Mesothelial cell of epicardium (in vitro differentiated cells): ENCODE measurements at regions not wholly inside any gene's neighbourhood (a gene's known extent, or its start where the extent isn't known, plus 50 kb on each side); places are given as distances from the start of the nearest gene placed in this dataset.
"Not testable (repeated sequence)": the region's sequence is repeated elsewhere in the genome, so short reads cannot be mapped to it uniquely, and the experiment has no call there.

Experiments used
- DNase-seq, 2 experiments: peaks; one replicate each; pipeline ENCODE4 v3.0.0; 2021; ENCODE audit warnings: low spot score in 2 of 2; ENCODE audit not compliant: unreplicated experiment in 2 of 2
- H3K27ac Mint-ChIP-seq: 2 replicates; pipeline ENCODE4 v1.8.0; 2021; ENCODE audit warnings: mixed read lengths
- H3K27me3 Mint-ChIP-seq: 2 replicates; pipeline ENCODE4 v1.8.0; 2021; ENCODE audit warnings: low read depth, mixed read lengths
- H3K36me3 Mint-ChIP-seq: 2 replicates; pipeline ENCODE4 v1.8.0; 2021; ENCODE audit warnings: mixed read lengths
- H3K4me1 Mint-ChIP-seq: 2 replicates; pipeline ENCODE4 v1.8.0; 2021; ENCODE audit warnings: mixed read lengths
- H3K4me3 Mint-ChIP-seq: 2 replicates; pipeline ENCODE4 v1.8.0; 2021; ENCODE audit warnings: mild to moderate bottlenecking, moderate library complexity, mixed read lengths
- H3K9me3 Mint-ChIP-seq: 2 replicates; pipeline ENCODE4 v1.8.0; 2021; ENCODE audit warnings: mixed read lengths
- CTCF ChIP-seq: fragments of 200-600 bp; sonication (generic); IDR thresholded peaks from one replicate; pipeline ENCODE4 v1.5.0; 2021; ENCODE audit warnings: antibody characterized with exemption; ENCODE audit not compliant: unreplicated experiment

DNA sequence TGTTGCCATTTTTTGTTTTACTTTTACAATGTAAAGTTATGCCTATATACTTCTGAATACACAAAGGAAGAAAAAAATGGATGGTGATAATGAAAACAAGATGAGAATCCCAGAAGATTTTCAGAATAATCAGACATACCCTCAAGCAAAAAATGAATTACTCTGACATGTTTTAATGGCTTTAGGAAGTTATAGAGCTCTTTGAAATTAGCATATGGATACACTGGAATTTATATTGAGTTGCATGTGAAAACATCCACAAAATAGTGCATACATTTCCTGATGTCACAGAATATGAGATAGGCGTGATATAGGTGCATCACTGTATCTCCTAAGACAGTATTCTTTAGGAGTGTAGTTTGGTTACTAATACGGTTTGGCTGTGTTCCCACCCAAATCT lies 351.3 kb downstream of the SLC7A11 start:
- TF ChIP-seq CTCF: no peak
- no peak overlapping the region for H3K27ac Mint-ChIP-seq
- H3K9me3 Mint-ChIP-seq: peaks cover 27% of the 10 kb centered on the region
- peaks cover 8% of the 10 kb centered on the region for H3K4me1 Mint-ChIP-seq
- H3K27me3 Mint-ChIP-seq: no peaks in the 10 kb centered on the region
- H3K36me3 Mint-ChIP-seq: no peaks in the 10 kb centered on the region
- H3K4me3 Mint-ChIP-seq: no peak overlapping the region
- no peak for DNase-seq

- H3K36me3 Mint-ChIP-seq: peaks cover 4% of the 10 kb centered on the region
- H3K27ac Mint-ChIP-seq: peak overlapping the region; percentile 15
- peaks cover 4% of the 10 kb centered on the region for H3K4me1 Mint-ChIP-seq
- H3K4me3 Mint-ChIP-seq: no peak overlapping the region
- TF ChIP-seq CTCF: no peak
- H3K27me3 Mint-ChIP-seq: no peaks in the 10 kb centered on the region
- peaks cover 10% of the 10 kb centered on the region for H3K9me3 Mint-ChIP-seq
- DNase-seq: no peak
These were observed 349.3 kb upstream of the PCDH18 start for GRCh38 chr4:137881641-137882040.

DNA sequence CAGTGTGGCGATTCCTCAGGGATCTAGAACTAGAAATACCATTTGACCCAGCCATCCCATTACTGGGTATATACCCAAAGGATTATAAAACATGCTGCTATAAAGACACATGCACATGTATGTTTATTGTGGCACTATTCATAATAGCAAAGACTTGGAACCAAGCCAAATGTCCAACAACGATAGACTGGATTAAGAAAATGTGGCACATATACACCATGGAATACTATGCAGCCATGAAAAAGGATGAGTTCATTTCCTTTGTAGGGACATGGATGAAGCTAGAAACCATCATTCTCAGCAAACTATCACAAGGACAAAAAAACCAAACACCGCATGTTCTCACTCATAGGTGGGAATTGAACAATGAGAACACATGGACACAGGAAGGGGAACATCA lies 335.8 kb upstream of the PCDH18 start:
- not testable (repeated sequence) for H3K27ac Mint-ChIP-seq, H3K4me3 Mint-ChIP-seq, H3K4me1 Mint-ChIP-seq, DNase-seq, H3K9me3 Mint-ChIP-seq, H3K27me3 Mint-ChIP-seq, H3K36me3 Mint-ChIP-seq

- Mint-ChIP-seq H3K27me3 (no peaks in the 10 kb centered on the region), H3K36me3 (peaks cover 1% of the 10 kb centered on the region), H3K27ac (no peak overlapping the region), H3K4me1 (no peaks in the 10 kb centered on the region), H3K9me3 (peaks cover 4% of the 10 kb centered on the region), H3K4me3 (no peak overlapping the region)
- TF ChIP-seq CTCF: no peak
- no peak for DNase-seq
These were observed 334.4 kb upstream of the PCDH18 start for GRCh38 chr4:137866671-137867070.

GRCh38 chr4:137861682-137862081 lies 329.4 kb upstream of the PCDH18 start:
- DNase-seq: no peak

GRCh38 chr4:137853424-137853823 lies 321.1 kb upstream of the PCDH18 start:
- H3K9me3 Mint-ChIP-seq: peaks cover 47% of the 10 kb centered on the region
- H3K4me3 Mint-ChIP-seq: no peak overlapping the region
- DNase-seq: no peak
- H3K36me3 Mint-ChIP-seq: peaks cover 8% of the 10 kb centered on the region
- H3K4me1 Mint-ChIP-seq: peaks cover 2% of the 10 kb centered on the region
- TF ChIP-seq CTCF: no peak
- no peaks in the 10 kb centered on the region for H3K27me3 Mint-ChIP-seq
- no peak overlapping the region for H3K27ac Mint-ChIP-seq

More at GRCh38 chr4:137861682-137862081, 329.4 kb upstream of the PCDH18 start:
- peaks cover 4% of the 10 kb centered on the region for H3K9me3 Mint-ChIP-seq
- H3K27me3 Mint-ChIP-seq: no peaks in the 10 kb centered on the region
- H3K36me3 Mint-ChIP-seq: peaks cover 1% of the 10 kb centered on the region
- peak; percentile 71 for TF ChIP-seq CTCF
- no peak overlapping the region for H3K4me3 Mint-ChIP-seq
- H3K4me1 Mint-ChIP-seq: peaks cover 2% of the 10 kb centered on the region
- no peak overlapping the region for H3K27ac Mint-ChIP-seq
